ENCODE measurements at regions not wholly inside any gene's neighbourhood (a gene's known extent, or its start where the extent isn't known, plus 50 kb on each side); places are given as distances from the start of the nearest gene placed in this dataset.
"Not testable (repeated sequence)": the region's sequence is repeated elsewhere in the genome, so short reads cannot be mapped to it uniquely, and the experiment has no call there.

- no peak for DNase-seq
- no peak overlapping the region for H3K4me3 Mint-ChIP-seq
- no peaks in the 10 kb centered on the region for H3K4me1 Mint-ChIP-seq
- H3K27ac Mint-ChIP-seq: no peak overlapping the region
- H3K9me3 Mint-ChIP-seq: peaks cover 0 to 4% (median 0%) of the 10 kb centered on the region in 6 donors
- peaks cover 0 to 2% (median 0%) of the 10 kb centered on the region in 3 donors for H3K27me3 Mint-ChIP-seq (ENCODE audit: low read depth in 3 of 3)
- H3K36me3 Mint-ChIP-seq: no peaks in the 10 kb centered on the region
Observed at GRCh38 chr3:193028258-193028657, 110.6 kb upstream of the MB21D2 start.

GRCh38 chr3:193029800-193030199 lies 112.1 kb upstream of the MB21D2 start:
- DNase-seq: no peak
- no peak overlapping the region for H3K27ac Mint-ChIP-seq

DNA sequence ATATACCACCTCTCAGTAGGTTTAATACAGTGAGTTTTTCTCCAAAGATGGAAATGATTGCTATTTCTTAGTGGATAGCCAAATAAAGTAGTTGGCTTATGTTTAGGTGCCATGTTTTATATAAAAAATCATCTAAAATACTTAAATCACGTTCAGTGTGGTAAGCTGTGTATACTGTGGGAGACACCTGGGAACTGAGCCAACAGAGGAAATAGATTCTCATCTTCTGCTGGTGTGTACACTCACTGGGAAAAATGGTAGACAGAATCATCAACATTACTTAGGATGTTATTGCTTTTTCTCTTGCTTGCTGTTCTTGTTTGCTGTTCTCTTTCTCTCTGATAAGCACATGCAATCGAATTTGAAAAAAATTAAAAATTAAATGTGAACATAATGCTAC lies 112.6 kb upstream of the MB21D2 start:
- Mint-ChIP-seq H3K27me3 (ENCODE audit: low read depth in 3 of 3) (peaks cover 0 to 2% (median 0%) of the 10 kb centered on the region in 3 donors), H3K4me1 (no peaks in the 10 kb centered on the region), H3K36me3 (no peaks in the 10 kb centered on the region), H3K27ac (no peak overlapping the region), H3K9me3 (no peaks in the 10 kb centered on the region), H3K4me3 (no peak overlapping the region)
- DNase-seq: no peak

More at GRCh38 chr3:193029800-193030199, 112.1 kb upstream of the MB21D2 start:
- Mint-ChIP-seq H3K4me1 (no peaks in the 10 kb centered on the region), H3K4me3 (no peak overlapping the region), H3K36me3 (no peaks in the 10 kb centered on the region), H3K27me3 (ENCODE audit: low read depth in 3 of 3) (peaks cover 0 to 2% (median 0%) of the 10 kb centered on the region in 3 donors), H3K9me3 (no peaks in the 10 kb centered on the region)

GRCh38 chr3:193031911-193032310 lies 114.3 kb upstream of the MB21D2 start:
- no peak overlapping the region for H3K4me3 Mint-ChIP-seq
- no peak for DNase-seq
- H3K27me3 Mint-ChIP-seq (ENCODE audit: low read depth in 3 of 3): peaks cover 0 to 2% (median 0%) of the 10 kb centered on the region in 3 donors
- H3K9me3 Mint-ChIP-seq: no peaks in the 10 kb centered on the region
- H3K27ac Mint-ChIP-seq: no peak overlapping the region
- H3K36me3 Mint-ChIP-seq: no peaks in the 10 kb centered on the region
- H3K4me1 Mint-ChIP-seq: no peaks in the 10 kb centered on the region

DNA sequence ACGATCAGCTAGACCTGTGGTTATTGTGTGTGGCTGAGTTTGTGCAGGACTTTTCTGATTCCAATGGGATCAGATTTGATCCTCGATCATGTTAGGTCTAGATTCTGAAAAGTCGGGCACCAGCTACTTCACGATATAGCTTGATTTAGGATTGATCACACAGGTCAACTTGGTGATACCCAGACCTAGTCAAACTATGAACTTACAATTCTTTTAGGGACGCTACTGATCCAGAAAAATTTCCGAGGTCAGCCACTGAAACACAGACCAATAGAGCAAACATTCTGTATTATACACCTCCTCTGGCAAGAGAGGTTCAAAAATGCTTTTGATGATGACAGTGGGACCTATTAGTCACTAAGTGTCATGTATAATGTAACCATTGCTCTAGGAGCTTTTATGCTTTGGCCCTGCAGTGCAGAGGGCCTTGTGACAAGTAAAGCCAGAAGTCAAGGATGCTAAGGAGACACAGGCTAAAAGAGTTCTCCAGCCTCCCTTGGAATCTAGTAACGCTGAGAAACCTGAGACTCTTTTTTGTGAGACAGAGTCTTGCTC lies 115.6 kb upstream of the MB21D2 start:
- H3K4me3 Mint-ChIP-seq: no peak overlapping the region
- H3K36me3 Mint-ChIP-seq: no peaks in the 10 kb centered on the region
- no peak overlapping the region for H3K27ac Mint-ChIP-seq
- H3K4me1 Mint-ChIP-seq: no peaks in the 10 kb centered on the region
- no peak for DNase-seq
- H3K27me3 Mint-ChIP-seq (ENCODE audit: low read depth in 3 of 3): no peaks in the 10 kb centered on the region
- H3K9me3 Mint-ChIP-seq: no peaks in the 10 kb centered on the region

GRCh38 chr3:193037828-193038227 lies 120.2 kb upstream of the MB21D2 start:
- H3K27me3 Mint-ChIP-seq (ENCODE audit: low read depth in 3 of 3); H3K9me3 Mint-ChIP-seq; DNase-seq; H3K4me1 Mint-ChIP-seq; H3K4me3 Mint-ChIP-seq; H3K36me3 Mint-ChIP-seq; H3K27ac Mint-ChIP-seq: not testable (repeated sequence)

- no peaks in the 10 kb centered on the region for H3K36me3 Mint-ChIP-seq
- H3K27ac Mint-ChIP-seq: no peak overlapping the region
- H3K27me3 Mint-ChIP-seq (ENCODE audit: low read depth in 3 of 3): peaks cover 0 to 2% (median 2%) of the 10 kb centered on the region in 3 donors
- peaks cover 0 to 3% (median 0%) of the 10 kb centered on the region in 6 donors for H3K9me3 Mint-ChIP-seq
- no peak for DNase-seq
- no peak overlapping the region for H3K4me3 Mint-ChIP-seq
- no peaks in the 10 kb centered on the region for H3K4me1 Mint-ChIP-seq
Observed at GRCh38 chr3:193039058-193039457, 121.4 kb upstream of the MB21D2 start.

DNA sequence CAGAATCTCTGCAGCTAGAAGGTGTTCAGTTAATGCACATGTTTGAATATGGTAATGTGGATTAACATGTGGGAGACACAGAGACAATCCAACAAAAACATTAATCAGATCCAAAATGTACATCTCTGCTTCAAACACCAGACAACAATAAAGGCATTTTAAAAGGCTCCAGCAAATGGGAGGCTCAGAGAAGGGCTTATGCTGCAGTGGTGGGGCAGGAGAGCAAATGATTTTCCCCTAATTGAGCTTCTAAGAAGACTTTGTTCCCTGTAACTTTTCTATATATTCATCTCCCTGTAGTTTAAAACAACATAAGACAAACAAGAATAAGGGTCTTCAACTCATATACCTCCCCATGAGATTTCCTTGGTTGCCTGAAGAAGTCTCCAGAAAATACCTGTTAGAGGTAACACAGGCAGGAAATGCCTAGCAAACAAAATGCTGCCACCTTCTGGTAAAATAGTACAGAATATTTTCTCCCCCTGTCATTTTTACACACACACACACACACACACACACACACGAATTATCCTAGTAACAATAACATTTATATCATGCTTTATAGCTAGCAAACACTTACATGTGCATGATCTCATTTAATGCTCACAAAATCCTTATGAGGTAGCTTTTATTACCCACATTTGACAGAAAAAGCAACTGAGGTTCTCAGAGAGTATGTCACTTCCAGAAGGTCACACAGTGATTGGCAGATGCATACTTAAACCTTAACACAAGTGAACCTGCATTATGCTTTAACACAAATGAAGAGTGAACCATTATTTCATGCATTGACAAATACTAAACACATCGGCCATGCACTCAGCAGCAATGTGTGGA lies 123.4 kb upstream of the MB21D2 start:
- no peaks in the 10 kb centered on the region for H3K36me3 Mint-ChIP-seq
- peaks cover 0 to 2% (median 2%) of the 10 kb centered on the region in 3 donors for H3K27me3 Mint-ChIP-seq (ENCODE audit: low read depth in 3 of 3)
- no peak overlapping the region for H3K4me3 Mint-ChIP-seq
- no peak for DNase-seq
- H3K4me1 Mint-ChIP-seq: no peaks in the 10 kb centered on the region
- H3K27ac Mint-ChIP-seq: no peak overlapping the region
- peaks cover 0 to 3% (median 0%) of the 10 kb centered on the region in 6 donors for H3K9me3 Mint-ChIP-seq

DNA sequence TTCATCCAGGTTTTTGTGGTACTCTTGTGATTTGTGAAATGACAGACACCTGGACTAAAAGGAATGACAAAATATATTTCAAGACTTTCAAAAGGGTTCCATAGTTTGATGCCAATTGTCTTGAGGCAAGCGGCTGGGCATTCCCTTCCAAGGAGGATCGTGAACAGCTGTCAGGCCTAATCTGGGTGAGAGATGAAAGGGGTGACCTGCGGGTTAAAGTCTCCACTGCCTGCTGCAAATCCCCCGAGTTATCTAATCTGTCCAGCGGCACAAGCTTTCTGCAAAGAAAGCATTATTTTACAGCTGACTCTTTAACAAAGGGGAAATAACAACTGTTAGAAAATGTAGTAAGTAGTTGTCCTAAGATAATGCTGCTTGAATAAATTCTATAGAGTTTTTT lies 128.7 kb upstream of the MB21D2 start:
- no peak for DNase-seq
- Mint-ChIP-seq H3K36me3 (no peaks in the 10 kb centered on the region), H3K4me1 (no peaks in the 10 kb centered on the region), H3K4me3 (no peak overlapping the region), H3K27ac (no peak overlapping the region), H3K27me3 (ENCODE audit: low read depth in 3 of 3) (peaks cover 0 to 2% (median 0%) of the 10 kb centered on the region in 3 donors), H3K9me3 (peaks cover 0 to 4% (median 2%) of the 10 kb centered on the region in 6 donors)

- not testable (repeated sequence) for H3K36me3 Mint-ChIP-seq; H3K27me3 Mint-ChIP-seq (ENCODE audit: low read depth in 3 of 3); H3K9me3 Mint-ChIP-seq; DNase-seq; H3K4me1 Mint-ChIP-seq; H3K27ac Mint-ChIP-seq; H3K4me3 Mint-ChIP-seq
Observed at GRCh38 chr3:193047461-193047860, 129.8 kb upstream of the MB21D2 start.

DNA sequence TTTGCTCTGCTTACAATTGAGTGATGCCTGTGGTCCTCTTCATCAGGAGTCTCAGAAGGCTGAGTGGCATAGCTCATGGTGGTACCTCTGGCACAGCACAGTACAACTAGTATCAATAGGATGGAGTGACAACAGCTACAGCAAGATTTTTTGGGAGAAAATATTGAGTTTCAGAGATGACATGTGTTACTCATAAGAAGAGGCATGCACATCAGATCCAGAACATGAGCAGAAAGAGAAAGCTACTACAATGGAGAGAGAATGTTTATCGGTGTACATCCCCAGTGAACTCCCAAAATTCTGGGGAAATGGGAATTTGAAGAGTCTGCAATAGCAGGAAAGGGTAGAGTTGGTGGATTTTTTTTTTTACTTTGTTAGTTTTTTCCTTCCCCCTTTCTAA lies 130.5 kb upstream of the MB21D2 start:
- Mint-ChIP-seq H3K36me3 (no peaks in the 10 kb centered on the region), H3K27me3 (ENCODE audit: low read depth in 3 of 3) (no peaks in the 10 kb centered on the region), H3K9me3 (peaks cover 0 to 4% (median 1%) of the 10 kb centered on the region in 6 donors), H3K4me1 (no peaks in the 10 kb centered on the region), H3K4me3 (no peak overlapping the region), H3K27ac (no peak overlapping the region)
- DNase-seq: no peak

DNA sequence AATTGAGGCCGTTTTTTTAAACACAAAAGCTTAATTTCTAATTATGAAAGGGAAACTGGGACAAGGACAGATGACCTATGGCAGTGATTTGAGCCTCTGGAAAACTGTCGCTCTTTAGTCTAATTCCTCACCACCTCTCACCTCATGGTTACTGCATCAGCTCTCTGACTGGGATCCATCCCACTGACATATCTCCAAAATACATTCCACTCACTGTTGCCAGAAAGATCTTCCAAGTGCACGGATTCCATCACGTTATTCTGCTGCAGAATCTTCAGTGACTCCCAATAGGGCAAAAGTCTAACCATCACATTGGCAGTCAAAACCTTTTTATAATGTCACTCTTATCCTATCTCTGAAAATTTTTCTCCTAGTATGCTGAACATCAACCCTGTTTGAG lies 132.3 kb upstream of the MB21D2 start:
- H3K36me3 Mint-ChIP-seq: no peaks in the 10 kb centered on the region
- H3K27me3 Mint-ChIP-seq (ENCODE audit: low read depth in 3 of 3): peaks cover 0 to under 1% (median 0%) of the 10 kb centered on the region in 3 donors
- H3K4me3 Mint-ChIP-seq: no peak overlapping the region
- peaks cover 0 to 5% (median 2%) of the 10 kb centered on the region in 6 donors for H3K9me3 Mint-ChIP-seq
- no peak overlapping the region for H3K27ac Mint-ChIP-seq
- no peak for DNase-seq
- H3K4me1 Mint-ChIP-seq: no peaks in the 10 kb centered on the region

GRCh38 chr3:193051314-193051713 lies 133.7 kb upstream of the MB21D2 start:
- H3K27ac Mint-ChIP-seq: no peak overlapping the region
- H3K4me1 Mint-ChIP-seq: no peaks in the 10 kb centered on the region
- peaks cover 0 to 2% (median 0%) of the 10 kb centered on the region in 3 donors for H3K27me3 Mint-ChIP-seq (ENCODE audit: low read depth in 3 of 3)
- H3K36me3 Mint-ChIP-seq: no peaks in the 10 kb centered on the region
- DNase-seq: no peak
- H3K4me3 Mint-ChIP-seq: no peak overlapping the region
- peaks cover 0 to 5% (median 2%) of the 10 kb centered on the region in 6 donors for H3K9me3 Mint-ChIP-seq

DNA sequence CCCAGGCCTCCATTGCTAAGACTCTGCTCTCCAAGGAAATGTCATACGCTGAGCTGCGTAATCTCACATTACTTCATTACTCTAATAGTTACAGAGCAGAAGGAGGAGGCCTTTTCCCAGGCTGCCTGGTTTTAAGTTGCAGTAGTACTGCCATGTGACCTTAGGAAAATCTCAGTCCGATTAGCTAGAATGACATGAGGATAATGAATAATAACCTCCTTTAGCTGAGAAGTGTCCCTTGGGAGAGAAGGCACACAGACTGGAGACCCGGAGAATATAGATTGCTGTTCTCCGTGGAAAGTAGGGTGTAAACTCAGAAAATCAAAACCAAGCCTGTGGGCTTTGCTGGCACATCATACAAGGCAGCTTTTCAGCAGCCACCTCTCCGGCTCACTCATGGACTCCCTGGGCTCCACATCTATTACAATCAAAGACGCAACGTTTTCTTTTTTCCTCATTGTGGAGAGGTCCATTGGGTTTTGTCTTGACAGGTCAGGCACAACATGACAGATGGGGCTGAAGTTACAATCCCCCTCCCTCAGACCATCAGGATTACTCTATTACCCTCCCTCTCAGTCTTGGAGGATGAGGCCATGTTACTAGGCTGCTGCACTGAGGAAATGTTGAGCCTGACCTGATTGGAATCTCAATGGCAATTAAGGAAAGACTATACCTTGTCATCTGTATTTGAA lies 134.8 kb upstream of the MB21D2 start:
- Mint-ChIP-seq H3K27me3 (ENCODE audit: low read depth in 3 of 3) (peaks cover 0 to 2% (median 0%) of the 10 kb centered on the region in 3 donors), H3K27ac (no peak overlapping the region), H3K4me1 (no peaks in the 10 kb centered on the region), H3K4me3 (no peak overlapping the region), H3K9me3 (peaks cover 0 to 5% (median 2%) of the 10 kb centered on the region in 6 donors), H3K36me3 (no peaks in the 10 kb centered on the region)
- DNase-seq: no peak
